HL-60 (cell line): ENCODE measurements at regions not wholly inside any gene's neighbourhood (a gene's known extent, or its start where the extent isn't known, plus 50 kb on each side); places are given as distances from the start of the nearest gene placed in this dataset.

ENCODE experiments used
- DNase-seq, 2 experiments: peaks; one replicate each; pipeline ENCODE4 v3.0.0-alpha.2; 2010 to 2020; ENCODE audit warnings: low read depth in 1 of 2, low spot score in 1 of 2
- H3K27ac ChIP-seq: fragments of 250-450 bp; sonication (Bioruptor Pico); replicated peaks from 2 replicates; pipeline ENCODE4 v1.5.1; 2020; ENCODE audit warnings: mild to moderate bottlenecking, moderate library complexity
- H3K27me3 ChIP-seq: fragments of 250-450 bp; sonication (Bioruptor Pico); 2 replicates; pipeline ENCODE4 v1.5.1; 2021; ENCODE audit warnings: mild to moderate bottlenecking, moderate library complexity; ENCODE audit not compliant: insufficient read depth, poor library complexity, severe bottlenecking
- H3K4me3 ChIP-seq: replicated peaks from 2 replicates; pipeline ENCODE4 v1.5.1; 2011; ENCODE audit warnings: mild to moderate bottlenecking, control low read depth, low read length; ENCODE audit not compliant: insufficient read depth
- GABPA ChIP-seq: IDR thresholded peaks from 2 replicates; pipeline ENCODE4 v1.6.1; 2012; ENCODE audit warnings: low read depth
- POLR2AphosphoS5 ChIP-seq: IDR thresholded peaks from 2 replicates; pipeline ENCODE4 v1.6.1; 2012; ENCODE audit warnings: low read depth
- REST ChIP-seq: IDR thresholded peaks from 2 replicates; pipeline ENCODE4 v1.6.1; 2012; ENCODE audit warnings: low read depth; ENCODE audit not compliant: insufficient replicate concordance
- SPI1 ChIP-seq: IDR thresholded peaks from 2 replicates; pipeline ENCODE4 v1.6.1; 2012; ENCODE audit warnings: low read depth, mild to moderate bottlenecking, borderline replicate concordance
- TF ChIP-seq, protein P1 (sequence below): IDR thresholded peaks from one replicate; pipeline ENCODE4 v1.5.1; 2011; ENCODE audit warnings: low read length, control low read depth, inconsistent platforms; ENCODE audit not compliant: insufficient read depth

DNA sequence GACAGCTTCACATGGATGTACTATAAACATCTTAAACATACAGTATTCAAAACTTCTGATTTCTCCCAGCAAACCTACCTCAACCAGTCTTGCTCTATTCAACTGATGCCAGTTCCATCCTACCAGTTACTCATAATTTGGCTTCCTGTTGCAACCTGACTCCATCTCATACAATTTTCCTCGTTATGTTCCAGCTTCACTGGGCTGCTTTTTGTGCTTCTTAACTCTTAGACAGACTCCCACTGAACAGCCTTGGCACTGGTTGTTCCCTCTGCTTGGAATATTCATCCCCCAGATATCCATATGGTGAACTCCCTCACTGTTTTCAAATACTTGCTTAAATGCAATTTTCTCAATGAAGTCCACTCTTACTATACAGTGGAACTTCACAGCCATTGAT lies 249.2 kb downstream of the AEBP2 start:
- Histone ChIP-seq H3K27me3 (no peaks in the 10 kb centered on the region), H3K4me3 (no peak overlapping the region), H3K27ac (no peak overlapping the region)
- no peak for DNase-seq
- TF ChIP-seq GABPA (no peak), POLR2AphosphoS5 (no peak), REST (no peak), SPI1 (no peak)
- TF ChIP-seq, protein P1, sequence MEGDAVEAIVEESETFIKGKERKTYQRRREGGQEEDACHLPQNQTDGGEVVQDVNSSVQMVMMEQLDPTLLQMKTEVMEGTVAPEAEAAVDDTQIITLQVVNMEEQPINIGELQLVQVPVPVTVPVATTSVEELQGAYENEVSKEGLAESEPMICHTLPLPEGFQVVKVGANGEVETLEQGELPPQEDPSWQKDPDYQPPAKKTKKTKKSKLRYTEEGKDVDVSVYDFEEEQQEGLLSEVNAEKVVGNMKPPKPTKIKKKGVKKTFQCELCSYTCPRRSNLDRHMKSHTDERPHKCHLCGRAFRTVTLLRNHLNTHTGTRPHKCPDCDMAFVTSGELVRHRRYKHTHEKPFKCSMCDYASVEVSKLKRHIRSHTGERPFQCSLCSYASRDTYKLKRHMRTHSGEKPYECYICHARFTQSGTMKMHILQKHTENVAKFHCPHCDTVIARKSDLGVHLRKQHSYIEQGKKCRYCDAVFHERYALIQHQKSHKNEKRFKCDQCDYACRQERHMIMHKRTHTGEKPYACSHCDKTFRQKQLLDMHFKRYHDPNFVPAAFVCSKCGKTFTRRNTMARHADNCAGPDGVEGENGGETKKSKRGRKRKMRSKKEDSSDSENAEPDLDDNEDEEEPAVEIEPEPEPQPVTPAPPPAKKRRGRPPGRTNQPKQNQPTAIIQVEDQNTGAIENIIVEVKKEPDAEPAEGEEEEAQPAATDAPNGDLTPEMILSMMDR, result no peak

GRCh38 chr12:19689226-19689625 lies 249.9 kb downstream of the AEBP2 start:
- no peaks in the 10 kb centered on the region for H3K27me3 ChIP-seq
- no peak for DNase-seq
- TF ChIP-seq GABPA (no peak), POLR2AphosphoS5 (no peak), SPI1 (no peak)
- H3K27ac ChIP-seq, result no peak overlapping the region
- H3K4me3 ChIP-seq, result no peak overlapping the region

DNA sequence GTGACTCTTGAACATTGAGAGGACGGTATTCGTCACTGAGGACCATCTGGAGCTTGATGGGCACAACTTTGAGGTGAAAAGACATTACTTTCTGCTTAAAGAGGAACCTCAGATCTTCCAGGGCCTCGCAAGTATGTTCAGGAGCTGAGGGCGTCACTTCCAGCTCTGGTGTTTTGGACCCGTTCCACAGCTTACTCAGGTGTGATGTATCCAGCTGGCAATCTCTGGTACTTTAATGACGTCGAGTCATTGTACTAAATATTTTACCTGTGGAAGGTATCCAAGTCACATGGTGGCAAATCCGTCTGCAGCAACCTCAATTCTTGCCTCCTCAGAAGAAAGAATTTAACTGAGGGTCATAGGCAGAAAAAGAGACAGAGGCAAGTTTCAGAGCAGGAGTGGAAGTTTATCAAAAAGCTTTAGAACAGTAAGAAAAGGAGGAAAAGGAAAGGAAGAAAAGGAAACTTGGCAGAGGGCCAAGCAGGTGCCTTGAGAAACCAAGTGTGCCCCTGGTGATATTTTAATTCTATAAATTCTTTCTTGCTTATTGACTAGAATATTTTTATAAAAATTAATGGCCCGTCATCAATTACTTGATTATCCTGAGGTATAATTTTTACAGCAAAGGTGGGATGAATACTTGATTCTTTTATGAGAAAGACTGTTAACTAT lies 250.6 kb downstream of the AEBP2 start:
- DNase-seq, result no peak
- Histone ChIP-seq H3K27ac (no peak overlapping the region), H3K4me3 (no peak overlapping the region), H3K27me3 (no peaks in the 10 kb centered on the region)
- TF ChIP-seq GABPA (no peak), REST (no peak), POLR2AphosphoS5 (no peak), SPI1 (no peak)
- TF ChIP-seq, protein P1, result no peak

DNA sequence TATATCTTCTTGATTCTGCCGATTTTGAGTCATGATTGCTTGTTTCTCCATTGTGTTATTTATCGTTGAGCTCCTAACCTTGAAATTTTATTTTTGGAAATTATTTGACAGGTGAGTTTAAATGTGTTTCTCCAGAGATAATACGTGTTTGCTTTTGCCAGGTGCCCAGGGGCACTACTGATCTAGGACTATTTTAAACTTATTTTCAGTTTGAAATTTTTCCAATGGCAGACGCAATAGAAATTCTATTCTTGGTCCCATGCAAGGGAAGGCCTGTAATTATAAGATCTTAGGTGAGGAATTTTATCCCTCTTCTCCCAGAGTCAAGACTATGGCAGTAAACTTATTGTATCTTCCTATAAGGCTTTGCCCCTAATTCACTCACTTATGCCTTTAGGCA lies 252.8 kb downstream of the AEBP2 start:
- no peak overlapping the region for H3K27ac ChIP-seq
- no peak for TF ChIP-seq GABPA
- TF ChIP-seq POLR2AphosphoS5, result no peak
- TF ChIP-seq, protein P1, result no peak
- TF ChIP-seq REST, result no peak
- TF ChIP-seq SPI1, result no peak
- H3K27me3 ChIP-seq, result no peaks in the 10 kb centered on the region
- no peak overlapping the region for H3K4me3 ChIP-seq
- DNase-seq, result no peak
